Stimulated activated CD8-positive, alpha-beta memory T cell treated with anti-CD3 and anti-CD28 coated beads, Interleukin-15, amount 100 ng/mL, for 4 hours (primary cell): ENCODE measurements at regions not wholly inside any gene's neighbourhood (a gene's known extent, or its start where the extent isn't known, plus 50 kb on each side); places are given as distances from the start of the nearest gene placed in this dataset.
A peak's percentile ranks its signal among the peaks of the same experiment; 100 is the strongest.
"Not testable (repeated sequence)": the region's sequence is repeated elsewhere in the genome, so short reads cannot be mapped to it uniquely, and the experiment has no call there.

Source experiments
- DNase-seq, 2 donors: peaks; one replicate each; pipeline ENCODE4 v3.0.0-alpha.2; 2020; ENCODE audit warnings: low read depth in 2 of 2

GRCh38 chr10:42987121-42987541 lies 89.7 kb upstream of the RET start:
- no peak for DNase-seq

GRCh38 chr10:42987575-42987974 lies 89.3 kb upstream of the RET start:
- no peak for DNase-seq

GRCh38 chr10:42988069-42988468 lies 88.8 kb upstream of the RET start:
- DNase-seq: no peak

GRCh38 chr10:42988517-42989395 lies 88.1 kb upstream of the RET start:
- peak in 1 of 2 donors; percentile 2 for DNase-seq

GRCh38 chr10:42989481-42989921 lies 87.4 kb upstream of the RET start:
- no peak for DNase-seq

- DNase-seq: no peak
Observed at GRCh38 chr10:42990016-42990720, 86.7 kb upstream of the RET start.

GRCh38 chr10:42990721-42991441 lies 86.0 kb upstream of the RET start:
- no peak for DNase-seq

GRCh38 chr10:42991442-42992098 lies 85.3 kb upstream of the RET start:
- no peak for DNase-seq

GRCh38 chr10:42992156-42992956 lies 84.5 kb upstream of the RET start:
- no peak for DNase-seq

- DNase-seq: no peak
Observed at GRCh38 chr10:42992957-42993390, 83.9 kb upstream of the RET start.

- not testable (repeated sequence) for DNase-seq
Observed at GRCh38 chr10:42994909-42995308, 82.0 kb upstream of the RET start.

- no peak for DNase-seq
Observed at GRCh38 chr10:42995537-42995936, 81.3 kb upstream of the RET start.

GRCh38 chr10:42996588-42996987 lies 80.3 kb upstream of the RET start:
- DNase-seq: no peak

GRCh38 chr10:42997151-42997848 lies 79.6 kb upstream of the RET start:
- DNase-seq: no peak

GRCh38 chr10:42997849-42998165 lies 79.1 kb upstream of the RET start:
- no peak for DNase-seq

GRCh38 chr10:42998481-42999384 lies 78.1 kb upstream of the RET start:
- DNase-seq: no peak

GRCh38 chr10:42999385-43000020 lies 77.4 kb upstream of the RET start:
- DNase-seq: no peak

- DNase-seq: no peak
Observed at GRCh38 chr10:43000021-43000411, 76.9 kb upstream of the RET start.
